H1 (cell line): ENCODE measurements at regions not wholly inside any gene's neighbourhood (a gene's known extent, or its start where the extent isn't known, plus 50 kb on each side); places are given as distances from the start of the nearest gene placed in this dataset.

Source experiments
- CTCF ChIA-PET: fragments of 300-600 bp; sonication (Branson Sonifier 250); formaldehyde crosslinking; loops from one replicate; lab custom pipeline; 2021; ENCODE audit not compliant: partially characterized antibody; lab: Charles Lee
- POLR2A ChIA-PET: fragments of 300-600 bp; sonication (Branson Sonifier 250); formaldehyde crosslinking; loops from one replicate; lab custom pipeline; 2021; ENCODE audit warnings: inconsistent platforms; ENCODE audit not compliant: partially characterized antibody; lab: Charles Lee
- DNase-seq, 2 experiments: peaks; one replicate each; pipeline versions ENCODE4 v3.0.0 to v3.0.0-alpha.2; 2010 to 2022; ENCODE audit warnings: low spot score in 2 of 2, low read depth in 1 of 2, mixed read lengths in 1 of 2
- FAIRE-seq: peaks from 2 replicates; lab custom pipeline; 2011; peaks lifted over from hg19 to GRCh38; lab: Jason Lieb, UNC
- H2AFZ ChIP-seq: 2 replicates; pipeline ENCODE4 v1.8.1; 2012; ENCODE audit warnings: low read length, inconsistent platforms
- H2AK5ac ChIP-seq: 2 replicates; pipeline ENCODE4 v1.6.1; 2013; ENCODE audit warnings: low read depth, low read length
- H2BK120ac ChIP-seq: replicated peaks from 2 replicates; pipeline ENCODE3; 2013; ENCODE audit warnings: low read depth, low read length, inconsistent platforms
- H2BK12ac ChIP-seq: 2 replicates; pipeline ENCODE4 v1.6.1; 2013; ENCODE audit warnings: low read depth, low read length
- H2BK15ac ChIP-seq: 2 replicates; pipeline ENCODE4 v1.6.1; 2013; ENCODE audit warnings: low read length
- H2BK20ac ChIP-seq: 2 replicates; pipeline ENCODE4 v1.6.1; 2013; ENCODE audit warnings: low read length
- H2BK5ac ChIP-seq: 2 replicates; pipeline ENCODE4 v1.6.1; 2013; ENCODE audit warnings: low read depth, low read length
- H3K14ac ChIP-seq: 2 replicates; pipeline ENCODE4 v1.6.1; 2013; ENCODE audit warnings: inconsistent platforms; ENCODE audit not compliant: insufficient read length
- H3K18ac ChIP-seq: 2 replicates; pipeline ENCODE4 v1.6.1; 2013; ENCODE audit warnings: low read length; ENCODE audit errors: extremely low read depth
- H3K23ac ChIP-seq: 2 replicates; pipeline ENCODE4 v1.6.1; 2013; ENCODE audit warnings: inconsistent platforms; ENCODE audit not compliant: insufficient read length
- H3K23me2 ChIP-seq: 2 replicates; pipeline ENCODE4 v1.6.1; 2013; ENCODE audit warnings: low read depth, low read length
- H3K27ac ChIP-seq: 2 replicates; pipeline ENCODE4 v1.6.1; 2011; ENCODE audit warnings: low read depth, low read length, inconsistent platforms
- H3K27me3 ChIP-seq, 4 experiments: replicated peaks in 1 of 4; 1 replicate in 1 of 4; 2 replicates in 3 of 4; pipeline versions ENCODE4 v1.6.1 to v1.8.1; 2011 to 2013; ENCODE audit warnings: low read length in 3 of 4, mild to moderate bottlenecking in 3 of 4, inconsistent platforms in 2 of 4, mixed read lengths in 2 of 4, moderate library complexity in 1 of 4; ENCODE audit not compliant: control insufficient read depth in 3 of 4, insufficient read depth in 3 of 4; ENCODE audit errors: extremely low read depth in 1 of 4
- H3K36me3 ChIP-seq, 4 experiments: 2 replicates each; pipeline versions ENCODE4 v1.6.1 to v1.8.1; 2011 to 2013; ENCODE audit warnings: mild to moderate bottlenecking in 4 of 4, low read length in 3 of 4, moderate library complexity in 2 of 4, control low read depth in 1 of 4, inconsistent platforms in 1 of 4; ENCODE audit not compliant: insufficient read depth in 4 of 4, control insufficient read depth in 2 of 4
- H3K4ac ChIP-seq: replicated peaks from 2 replicates; pipeline ENCODE3; 2013; ENCODE audit warnings: low read length, low read depth, mixed read lengths, inconsistent platforms; ENCODE audit not compliant: insufficient read length
- H3K4me1 ChIP-seq, 4 experiments: replicated peaks in 1 of 4; 1 replicate in 1 of 4; 2 replicates in 3 of 4; pipeline versions ENCODE4 v1.6.1 to v1.8.1; 2011 to 2013; ENCODE audit warnings: low read length in 3 of 4, inconsistent platforms in 2 of 4, mixed read lengths in 1 of 4; ENCODE audit not compliant: insufficient read depth in 4 of 4, control insufficient read depth in 3 of 4
- H3K4me2 ChIP-seq, 2 experiments: 2 replicates each; pipeline versions ENCODE4 v1.6.1 to v1.8.1; 2011 to 2013; ENCODE audit warnings: low read depth in 2 of 2, low read length in 2 of 2, control low read depth in 1 of 2, inconsistent platforms in 1 of 2, mild to moderate bottlenecking in 1 of 2; ENCODE audit not compliant: insufficient read depth in 1 of 2
- H3K4me3 ChIP-seq, 4 experiments: fragments of 200-600, 300-600 bp in 1 of 4; sonication (generic), shearing (Covaris generic), sonication (Bioruptor Twin) in 1 of 4; 2 replicates each; pipeline versions ENCODE4 v1.5.1 to v1.8.1; 2011 to 2016; ENCODE audit warnings: low read length in 4 of 4, low read depth in 3 of 4, control low read depth in 2 of 4, inconsistent platforms in 2 of 4, mild to moderate bottlenecking in 2 of 4, mixed read lengths in 1 of 4, moderate library complexity in 1 of 4; ENCODE audit not compliant: insufficient read depth in 2 of 4; ENCODE audit errors: extremely low read depth in 1 of 4
- H3K56ac ChIP-seq: replicated peaks from 2 replicates; pipeline ENCODE3; 2013; ENCODE audit warnings: low read depth, mild to moderate bottlenecking, mixed read lengths, low read length, inconsistent platforms; ENCODE audit not compliant: insufficient read length
- H3K79me1 ChIP-seq: 2 replicates; pipeline ENCODE4 v1.6.1; 2013; ENCODE audit warnings: low read depth, low read length, control low read depth
- H3K79me2 ChIP-seq, 2 experiments: 2 replicates each; pipeline versions ENCODE4 v1.6.1 to v1.8.1; 2012 to 2013; ENCODE audit warnings: low read length in 2 of 2, mild to moderate bottlenecking in 2 of 2, inconsistent platforms in 1 of 2; ENCODE audit not compliant: insufficient read depth in 2 of 2, control insufficient read depth in 1 of 2
- H3K9ac ChIP-seq, 4 experiments: replicated peaks in 1 of 4; 1 replicate in 1 of 4; 2 replicates in 3 of 4; pipeline versions ENCODE4 v1.6.1 to v1.8.1; 2011 to 2013; ENCODE audit warnings: low read depth in 3 of 4, low read length in 3 of 4, control low read depth in 2 of 4, mild to moderate bottlenecking in 2 of 4, moderate library complexity in 2 of 4, inconsistent platforms in 1 of 4; ENCODE audit errors: extremely low read depth in 1 of 4
- H3K9me3 ChIP-seq, 2 experiments: 2 replicates each; pipeline versions ENCODE4 v1.6.1 to v1.8.1; 2012 to 2013; ENCODE audit warnings: mild to moderate bottlenecking in 2 of 2, moderate library complexity in 2 of 2, control low read depth in 1 of 2, inconsistent platforms in 1 of 2, low read depth in 1 of 2, low read length in 1 of 2, mixed read lengths in 1 of 2; ENCODE audit not compliant: insufficient read depth in 2 of 2
- H4K20me1 ChIP-seq, 2 experiments: replicated peaks in 1 of 2; 2 replicates each; pipeline versions ENCODE3 to v1.8.1; 2011 to 2013; ENCODE audit warnings: inconsistent platforms in 2 of 2, low read length in 2 of 2, mild to moderate bottlenecking in 1 of 2; ENCODE audit not compliant: insufficient read depth in 2 of 2, control insufficient read depth in 1 of 2
- H4K5ac ChIP-seq: 2 replicates; pipeline ENCODE4 v1.6.1; 2013; ENCODE audit warnings: low read length, low read depth, mixed read lengths, inconsistent platforms; ENCODE audit not compliant: insufficient read length
- H4K8ac ChIP-seq: 2 replicates; pipeline ENCODE4 v1.8.0; 2013; ENCODE audit warnings: mild to moderate bottlenecking, moderate library complexity, low read length, inconsistent platforms; ENCODE audit not compliant: insufficient read depth; ENCODE audit errors: extremely low read depth
- H4K91ac ChIP-seq: replicated peaks from 2 replicates; pipeline ENCODE3; 2013; ENCODE audit warnings: low read length, mixed read lengths, inconsistent platforms; ENCODE audit not compliant: insufficient read length
- CBX8 ChIP-seq: fragments of 300-800, 300-1000 bp; sonication (generic); IDR thresholded peaks from 2 replicates; pipeline ENCODE4 v1.7.1; 2016; ENCODE audit warnings: low read depth, low read length, borderline replicate concordance
- CHD1 ChIP-seq: IDR thresholded peaks from 2 replicates; pipeline ENCODE4 v1.6.1; 2012; ENCODE audit warnings: low read depth, low read length, improper control_type of control experiment
- EP300 ChIP-seq, 2 experiments: IDR thresholded peaks; 1 replicate in 1 of 2; 2 replicates in 1 of 2; pipeline ENCODE4 v1.6.1; 2011 to 2012; ENCODE audit warnings: low read depth in 2 of 2, low read length in 2 of 2, mild to moderate bottlenecking in 2 of 2, borderline replicate concordance in 1 of 2, inconsistent platforms in 1 of 2, moderate library complexity in 1 of 2
- HDAC2 ChIP-seq, 2 experiments: fragments of 300-600 bp in 1 of 2; sonication (generic) in 1 of 2; IDR thresholded peaks; 2 replicates each; pipeline ENCODE4 v1.6.1; 2011 to 2012; ENCODE audit warnings: low read depth in 2 of 2, low read length in 2 of 2, mild to moderate bottlenecking in 2 of 2, moderate library complexity in 2 of 2, borderline replicate concordance in 1 of 2, inconsistent platforms in 1 of 2
- POLR2A ChIP-seq, 2 experiments: IDR thresholded peaks; 1 replicate in 1 of 2; 2 replicates in 1 of 2; pipeline ENCODE4 v1.6.1; 2011; ENCODE audit warnings: low read depth in 2 of 2, low read length in 2 of 2, mild to moderate bottlenecking in 2 of 2; ENCODE audit errors: control extremely low read depth in 1 of 2
- POU5F1 ChIP-seq: IDR thresholded peaks from 2 replicates; pipeline ENCODE4 v1.6.1; 2011; ENCODE audit warnings: low read depth, mild to moderate bottlenecking, low read length, moderate library complexity
- RAD21 ChIP-seq, 2 experiments: IDR thresholded peaks in 1 of 2; conservative IDR thresholded peaks in 1 of 2; 2 replicates each; pipeline ENCODE4 v1.6.1; 2011; ENCODE audit warnings: low read depth in 2 of 2, low read length in 2 of 2, improper control_type of control experiment in 1 of 2, inconsistent platforms in 1 of 2, mild to moderate bottlenecking in 1 of 2, moderate library complexity in 1 of 2
- RBBP5 ChIP-seq: IDR thresholded peaks from 2 replicates; pipeline ENCODE4 v1.7.1; 2012; ENCODE audit warnings: low read depth, mild to moderate bottlenecking, inconsistent platforms, low read length, moderate library complexity, borderline replicate concordance
- RXRA ChIP-seq: IDR thresholded peaks from 2 replicates; pipeline ENCODE4 v1.6.1; 2011; ENCODE audit warnings: low read depth, mild to moderate bottlenecking, low read length, moderate library complexity; ENCODE audit not compliant: insufficient read depth
- SIX5 ChIP-seq: IDR thresholded peaks from 2 replicates; pipeline ENCODE4 v1.6.1; 2011; ENCODE audit warnings: mild to moderate bottlenecking, low read depth, low read length
- SP2 ChIP-seq: IDR thresholded peaks from 2 replicates; pipeline ENCODE4 v1.6.1; 2012; ENCODE audit warnings: mild to moderate bottlenecking, low read length, inconsistent platforms
- USF2 ChIP-seq: IDR thresholded peaks from 2 replicates; pipeline ENCODE4 v1.6.1; 2011; ENCODE audit warnings: low read length, improper control_type of control experiment
- ZNF274 ChIP-seq: IDR thresholded peaks from 2 replicates; pipeline ENCODE4 v1.7.0; 2012; ENCODE audit warnings: low read length, borderline replicate concordance; ENCODE audit errors: extremely low read depth
- WGBS, 2 experiments: shearing (Covaris generic) in 1 of 2; methylation state at CpG; one replicate each; pipeline versions ENCODE4 v1.1.6 to v1.1.7; 2013 to 2015; ENCODE audit warnings: low lambda C conversion rate in 2 of 2, mixed read lengths in 2 of 2, inconsistent platforms in 1 of 2, low coverage in 1 of 2, missing lambda C conversion rate in 1 of 2; ENCODE audit not compliant: insufficient replicate concordance in 2 of 2, insufficient coverage in 1 of 2, insufficient read length in 1 of 2; ENCODE audit errors: extremely low coverage in 1 of 2, missing lambda C conversion rate in 1 of 2; 5-methylcytosine and 5-hydroxymethylcytosine counted together

- Histone ChIP-seq H2BK12ac (no peak overlapping the region), H3K9ac (no peak overlapping the region), H3K18ac (no peak overlapping the region), H3K36me3 (no peaks in the 10 kb centered on the region; a peak in 1 of 8 replicates), H2BK5ac (no peak overlapping the region), H4K8ac (no peak overlapping the region), H4K5ac (no peak overlapping the region), H3K27ac (no peak overlapping the region), H2AK5ac (no peak overlapping the region), H3K4me1 (no peaks in the 10 kb centered on the region), H4K91ac (no peak overlapping the region), H3K4me2 (no peak overlapping the region), H3K56ac (no peak overlapping the region), H3K79me1 (no peaks in the 10 kb centered on the region), H2AFZ (no peak overlapping the region), H3K23me2 (no peaks in the 10 kb centered on the region), H3K4me3 (no peak overlapping the region), H2BK120ac (no peak overlapping the region), H2BK20ac (no peak overlapping the region), H2BK15ac (no peak overlapping the region), H3K27me3 (no peaks in the 10 kb centered on the region), H3K23ac (no peak overlapping the region), H3K4ac (no peak overlapping the region), H4K20me1 (no peaks in the 10 kb centered on the region), H3K14ac (no peak overlapping the region), H3K79me2 (no peaks in the 10 kb centered on the region), H3K9me3 (no peaks in the 10 kb centered on the region)
- POLR2A ChIA-PET = no interaction called here
- CTCF ChIA-PET = interaction anchor here (0.6 to 3.8 kb wide), 6 partner anchors 29 to 425 kb away, joined by 3 to 18 read pairs (median 3); no protein-coding TSS in a partner anchor
- WGBS, 2 experiments = 86% methylated on average over 3 of the region's 3 CpGs; no CpG with 5 or more reads in 1 of the 2 experiments
- DNase-seq = no peak
- FAIRE-seq = no peak
- no peak for TF ChIP-seq RAD21 (IDR thresholded peaks at IDR 0.05 in 1 of 2, conservative IDR thresholded peaks at IDR 0.05 in 1 of 2; ENCODE audit: low read depth in 2 of 2, low read length in 2 of 2)
- TF ChIP-seq EP300 (IDR thresholded peaks at IDR 0.05; ENCODE audit: borderline replicate concordance in 1 of 2, low read depth in 2 of 2, low read length in 2 of 2) = no peak
- no peak for TF ChIP-seq CBX8
- no peak for TF ChIP-seq HDAC2 (IDR thresholded peaks at IDR 0.05; ENCODE audit: borderline replicate concordance in 1 of 2, low read depth in 2 of 2, low read length in 2 of 2)
- TF ChIP-seq RBBP5 = no peak
- no peak for TF ChIP-seq POLR2A (IDR thresholded peaks at IDR 0.05; ENCODE audit: control extremely low read depth in 1 of 2, low read depth in 2 of 2, low read length in 2 of 2)
- TF ChIP-seq USF2 = no peak
- no peak for TF ChIP-seq SP2
- TF ChIP-seq SIX5 = no peak
- no peak for TF ChIP-seq POU5F1
- TF ChIP-seq CHD1 = no peak
- TF ChIP-seq ZNF274 = no peak
- no peak for TF ChIP-seq RXRA
Measured at GRCh38 chr4:188779581-188779980, 640.3 kb downstream of the TRIML1 start.
